Right lobe of liver (tissue), 4 donors: ENCODE measurements at regions not wholly inside any gene's neighbourhood (a gene's known extent, or its start where the extent isn't known, plus 50 kb on each side); places are given as distances from the start of the nearest gene placed in this dataset.

ENCODE experiments used
- CTCF ChIP-seq, 4 donors: fragments of 200-600 bp in 3 of 4; fragments of 450-650 bp in 1 of 4; IDR thresholded peaks; one replicate each; pipeline versions ENCODE4 v1.5.1 to v1.8.0; 2016 to 2022; ENCODE audit warnings: antibody characterized with exemption in 4 of 4, mild to moderate bottlenecking in 2 of 4
- POLR2A ChIP-seq: fragments of 450-650 bp; IDR thresholded peaks from one replicate; pipeline ENCODE4 v1.6.1; 2017; ENCODE audit warnings: antibody characterized with exemption, mild to moderate bottlenecking
- donor health status: DM: no; HTN: no; CAD: no.
- donor health status: DM: no; HTN: no; CAD: no.
- donor health status: DM: no; HTN: yes; CAD: no.

DNA sequence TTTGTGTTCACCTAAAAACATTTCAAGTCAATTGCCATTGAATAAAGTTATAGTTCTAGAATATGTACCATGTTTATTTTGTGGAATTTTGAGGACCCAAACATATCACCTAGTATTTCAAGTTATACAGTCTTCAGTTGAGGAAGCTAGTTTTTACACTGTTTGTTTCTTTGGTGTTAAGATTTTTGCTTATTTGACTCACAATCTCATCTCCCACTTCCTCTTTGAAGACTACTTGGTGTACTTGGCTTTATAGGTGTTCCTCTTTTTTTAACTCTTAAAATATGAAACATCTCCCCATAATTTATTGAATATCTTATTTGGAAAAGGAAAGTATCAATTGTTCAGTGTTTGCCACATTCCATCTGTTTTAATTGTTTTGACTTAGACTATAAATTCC, 675.4 kb downstream of the RAPGEF2 start:
- TF ChIP-seq CTCF (IDR thresholded peaks at IDR 0.05) (no peak), POLR2A (no peak)
